ENCODE measurements at regions not wholly inside any gene's neighbourhood (a gene's known extent, or its start where the extent isn't known, plus 50 kb on each side); places are given as distances from the start of the nearest gene placed in this dataset.

- Histone ChIP-seq H3K36me3 (ENCODE audit: control insufficient read depth, insufficient read depth, low read length) (no peaks in the 10 kb centered on the region), H3K27ac (ENCODE audit: low read length) (no peak overlapping the region), H3K4me1 (ENCODE audit: control insufficient read depth, insufficient read depth, low read length) (no peaks in the 10 kb centered on the region), H3K27me3 (ENCODE audit: control insufficient read depth, insufficient read depth, low read length) (no peaks in the 10 kb centered on the region; the same call in 1 of the 2 replicates), H3K9me3 (ENCODE audit: control insufficient read depth, insufficient read depth, low read depth, low read length) (no peaks in the 10 kb centered on the region), H3K4me3 (ENCODE audit: low read depth in 2 of 2, low read length in 2 of 2) (no peak overlapping the region)
- ChIA-PET CTCF (no interaction called here), POLR2A (no interaction called here)
- no peak for TF ChIP-seq SIN3A (IDR thresholded peaks at IDR 0.05; ENCODE audit: borderline replicate concordance, insufficient read depth, low read depth, low read length)
- TF ChIP-seq CTCF (IDR thresholded peaks at IDR 0.05) = no peak
- no peak for TF ChIP-seq REST (IDR thresholded peaks at IDR 0.05; ENCODE audit: insufficient read depth in 1 of 2, low read depth in 2 of 2, low read length in 1 of 2)
- TF ChIP-seq TCF7L2 (IDR thresholded peaks at IDR 0.05; ENCODE audit: low read depth, low read length) = no peak
- TF ChIP-seq POLR2AphosphoS5 (IDR thresholded peaks at IDR 0.05; ENCODE audit: low read depth, low read length) = no peak
- no TSS peak for BruUV-seq (replicated peaks)
- no peak for DNase-seq (ENCODE audit: low read depth, low spot score)
- no peak for ATAC-seq
- intact Hi-C loops (cut with micrococcal nuclease; ENCODE audit: unreplicated experiment) = no loop called here
- in situ Hi-C loops (cut with HindIII; ENCODE audit: low pct_unique_long_range_greater_than_20kb, low sequenced_read_pairs) = no loop called here
Measured at GRCh38 chr11:15875943-15876342, 480.4 kb downstream of the SOX6 start.

GRCh38 chr11:15878756-15879155, 477.6 kb downstream of the SOX6 start:
- Histone ChIP-seq H3K9me3 (ENCODE audit: control insufficient read depth, insufficient read depth, low read depth, low read length) (no peaks in the 10 kb centered on the region), H3K4me1 (ENCODE audit: control insufficient read depth, insufficient read depth, low read length) (no peaks in the 10 kb centered on the region), H3K4me3 (ENCODE audit: low read depth in 2 of 2, low read length in 2 of 2) (no peak overlapping the region), H3K27ac (ENCODE audit: low read length) (no peak overlapping the region), H3K27me3 (ENCODE audit: control insufficient read depth, insufficient read depth, low read length) (no peaks in the 10 kb centered on the region; the same call in 1 of the 2 replicates), H3K36me3 (ENCODE audit: control insufficient read depth, insufficient read depth, low read length) (no peaks in the 10 kb centered on the region)
- no peak for ATAC-seq
- POLR2A ChIA-PET = no interaction called here
- intact Hi-C loops (cut with micrococcal nuclease; ENCODE audit: unreplicated experiment) = no loop called here
- TF ChIP-seq SIN3A (IDR thresholded peaks at IDR 0.05; ENCODE audit: borderline replicate concordance, insufficient read depth, low read depth, low read length) = no peak
- TF ChIP-seq TCF7L2 (IDR thresholded peaks at IDR 0.05; ENCODE audit: low read depth, low read length) = no peak
- TF ChIP-seq REST (IDR thresholded peaks at IDR 0.05; ENCODE audit: insufficient read depth in 1 of 2, low read depth in 2 of 2, low read length in 1 of 2) = no peak
- TF ChIP-seq CTCF (IDR thresholded peaks at IDR 0.05) = no peak
- no peak for TF ChIP-seq POLR2AphosphoS5 (IDR thresholded peaks at IDR 0.05; ENCODE audit: low read depth, low read length)
- CTCF ChIA-PET = no interaction called here
- DNase-seq (ENCODE audit: low read depth, low spot score) = no peak
- BruUV-seq (replicated peaks) = no TSS peak
- in situ Hi-C loops (cut with HindIII; ENCODE audit: low pct_unique_long_range_greater_than_20kb, low sequenced_read_pairs) = no loop called here

Measured in Panc1 (cell line).